ENCODE measurements at regions not wholly inside any gene's neighbourhood (a gene's known extent, or its start where the extent isn't known, plus 50 kb on each side); places are given as distances from the start of the nearest gene placed in this dataset.

- H3K9me3 Mint-ChIP-seq, result no peaks in the 10 kb centered on the region
- H3K27me3 Mint-ChIP-seq (ENCODE audit: low read depth), result no peaks in the 10 kb centered on the region
- no peaks in the 10 kb centered on the region for H3K36me3 Mint-ChIP-seq (ENCODE audit: low read depth)
- H3K4me3 Mint-ChIP-seq, result no peak overlapping the region
- DNase-seq (ENCODE audit: low spot score), result no peak
- no peak overlapping the region for H3K27ac Mint-ChIP-seq
- H3K4me1 Mint-ChIP-seq (ENCODE audit: low read depth), result no peaks in the 10 kb centered on the region
These were observed 86.8 kb downstream of the NPTX2 start for GRCh38 chr7:98703916-98704315.

DNA sequence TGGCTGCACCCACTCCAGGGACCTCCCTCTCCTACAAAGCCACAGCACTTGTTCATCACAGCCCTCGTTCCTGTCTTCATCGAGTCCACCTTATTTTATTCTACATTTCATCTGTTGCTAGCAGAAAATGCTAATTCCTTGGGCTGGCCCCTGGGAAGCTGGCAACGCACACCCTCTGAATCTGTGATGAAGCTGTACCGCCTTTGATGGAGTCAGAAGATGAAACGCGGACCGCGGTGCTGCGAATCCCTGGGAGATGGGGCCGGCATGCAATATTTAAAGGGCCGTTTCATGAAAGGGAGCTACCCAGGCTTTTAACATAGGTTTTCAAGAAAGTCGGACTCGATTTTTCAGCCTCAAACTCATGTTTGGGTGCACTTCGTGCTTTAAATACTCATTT, 88.5 kb downstream of the NPTX2 start:
- no peaks in the 10 kb centered on the region for H3K4me1 Mint-ChIP-seq (ENCODE audit: low read depth)
- H3K4me3 Mint-ChIP-seq, result no peak overlapping the region
- H3K36me3 Mint-ChIP-seq (ENCODE audit: low read depth), result no peaks in the 10 kb centered on the region
- H3K27ac Mint-ChIP-seq, result no peak overlapping the region
- DNase-seq (ENCODE audit: low spot score), result no peak
- H3K27me3 Mint-ChIP-seq (ENCODE audit: low read depth), result no peaks in the 10 kb centered on the region
- no peaks in the 10 kb centered on the region for H3K9me3 Mint-ChIP-seq

DNA sequence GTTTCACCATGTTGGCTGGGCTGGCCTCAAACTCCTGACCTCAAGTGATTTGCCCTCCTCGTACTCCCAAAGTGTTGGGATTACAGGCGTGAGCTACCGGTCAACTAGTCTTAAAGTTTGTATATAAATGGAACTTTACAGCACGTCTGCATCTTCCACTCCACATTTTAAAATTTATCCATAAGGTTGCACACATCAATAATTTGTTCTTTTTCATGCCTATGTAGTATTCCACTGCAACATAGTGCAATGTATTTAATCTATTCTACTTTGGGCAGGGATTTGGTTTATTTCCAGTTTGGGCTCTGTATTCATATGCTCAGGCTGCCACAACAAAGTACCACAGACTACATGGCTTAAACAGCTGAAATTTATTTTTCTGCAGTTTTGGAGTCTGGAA, 90.0 kb downstream of the NPTX2 start:
- Mint-ChIP-seq H3K4me3 (no peak overlapping the region), H3K4me1 (ENCODE audit: low read depth) (no peaks in the 10 kb centered on the region), H3K27ac (no peak overlapping the region), H3K9me3 (no peaks in the 10 kb centered on the region), H3K36me3 (ENCODE audit: low read depth) (no peaks in the 10 kb centered on the region), H3K27me3 (ENCODE audit: low read depth) (no peaks in the 10 kb centered on the region)
- DNase-seq (ENCODE audit: low spot score), result no peak

- DNase-seq (ENCODE audit: low spot score), result no peak
- no peak overlapping the region for H3K27ac Mint-ChIP-seq
- H3K36me3 Mint-ChIP-seq (ENCODE audit: low read depth), result no peaks in the 10 kb centered on the region
- no peaks in the 10 kb centered on the region for H3K27me3 Mint-ChIP-seq (ENCODE audit: low read depth)
- H3K4me3 Mint-ChIP-seq, result no peak overlapping the region
- no peaks in the 10 kb centered on the region for H3K9me3 Mint-ChIP-seq
- no peaks in the 10 kb centered on the region for H3K4me1 Mint-ChIP-seq (ENCODE audit: low read depth)
These were observed 94.9 kb downstream of the NPTX2 start for GRCh38 chr7:98711945-98712344.

- Mint-ChIP-seq H3K9me3 (no peaks in the 10 kb centered on the region), H3K27ac (no peak overlapping the region), H3K4me1 (ENCODE audit: low read depth) (no peaks in the 10 kb centered on the region), H3K36me3 (ENCODE audit: low read depth) (no peaks in the 10 kb centered on the region), H3K27me3 (ENCODE audit: low read depth) (no peaks in the 10 kb centered on the region), H3K4me3 (no peak overlapping the region)
- no peak for DNase-seq (ENCODE audit: low spot score)
These were observed 96.2 kb downstream of the NPTX2 start for GRCh38 chr7:98713165-98713810.

GRCh38 chr7:98719396-98719795, 102.3 kb downstream of the NPTX2 start:
- Mint-ChIP-seq H3K27ac (no peak overlapping the region), H3K4me3 (no peak overlapping the region), H3K9me3 (no peaks in the 10 kb centered on the region), H3K27me3 (ENCODE audit: low read depth) (no peaks in the 10 kb centered on the region), H3K4me1 (ENCODE audit: low read depth) (no peaks in the 10 kb centered on the region), H3K36me3 (ENCODE audit: low read depth) (no peaks in the 10 kb centered on the region)
- DNase-seq (ENCODE audit: low spot score), result no peak

GRCh38 chr7:98722402-98722801, 105.3 kb downstream of the NPTX2 start:
- no peak for DNase-seq (ENCODE audit: low spot score)
- no peak overlapping the region for H3K27ac Mint-ChIP-seq
- H3K9me3 Mint-ChIP-seq, result no peaks in the 10 kb centered on the region
- H3K4me1 Mint-ChIP-seq (ENCODE audit: low read depth), result no peaks in the 10 kb centered on the region
- H3K27me3 Mint-ChIP-seq (ENCODE audit: low read depth), result no peaks in the 10 kb centered on the region
- no peaks in the 10 kb centered on the region for H3K36me3 Mint-ChIP-seq (ENCODE audit: low read depth)
- H3K4me3 Mint-ChIP-seq, result no peak overlapping the region

DNA sequence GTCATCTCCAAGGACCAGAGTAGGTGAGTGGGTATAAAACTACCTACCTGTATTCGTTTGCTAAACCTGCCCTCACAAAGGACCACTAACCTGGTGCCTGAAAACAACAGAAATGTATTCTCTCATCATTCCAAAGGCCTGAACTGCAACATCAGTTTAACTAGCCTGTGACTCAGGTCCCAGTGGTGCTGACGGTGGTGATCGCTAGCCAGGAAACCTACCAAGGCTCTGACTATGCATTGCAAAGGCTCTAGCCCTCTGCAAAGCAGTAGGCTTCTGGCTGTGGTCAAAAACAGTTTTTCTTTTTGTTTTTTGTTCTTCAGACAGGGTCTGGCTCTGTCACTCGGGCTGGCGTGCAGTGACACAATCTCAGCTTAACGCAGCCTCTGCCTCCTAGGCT, 107.5 kb downstream of the NPTX2 start:
- H3K9me3 Mint-ChIP-seq, result no peaks in the 10 kb centered on the region
- H3K27ac Mint-ChIP-seq, result no peak overlapping the region
- H3K4me1 Mint-ChIP-seq (ENCODE audit: low read depth), result no peaks in the 10 kb centered on the region
- DNase-seq (ENCODE audit: low spot score), result no peak
- no peaks in the 10 kb centered on the region for H3K36me3 Mint-ChIP-seq (ENCODE audit: low read depth)
- no peaks in the 10 kb centered on the region for H3K27me3 Mint-ChIP-seq (ENCODE audit: low read depth)
- no peak overlapping the region for H3K4me3 Mint-ChIP-seq

- H3K27me3 Mint-ChIP-seq (ENCODE audit: low read depth), result no peaks in the 10 kb centered on the region
These were observed 110.1 kb downstream of the NPTX2 start for GRCh38 chr7:98727146-98727709.

GRCh38 chr7:98728555-98728954, 111.5 kb downstream of the NPTX2 start:
- Mint-ChIP-seq H3K27ac (no peak overlapping the region), H3K9me3 (no peaks in the 10 kb centered on the region), H3K27me3 (ENCODE audit: low read depth) (no peaks in the 10 kb centered on the region), H3K4me1 (ENCODE audit: low read depth) (no peaks in the 10 kb centered on the region), H3K36me3 (ENCODE audit: low read depth) (no peaks in the 10 kb centered on the region), H3K4me3 (no peak overlapping the region)
- DNase-seq (ENCODE audit: low spot score), result no peak

More at GRCh38 chr7:98727146-98727709, 110.1 kb downstream of the NPTX2 start:
- Mint-ChIP-seq H3K4me1 (ENCODE audit: low read depth) (no peaks in the 10 kb centered on the region), H3K36me3 (ENCODE audit: low read depth) (no peaks in the 10 kb centered on the region), H3K27ac (no peak overlapping the region), H3K9me3 (no peaks in the 10 kb centered on the region), H3K4me3 (no peak overlapping the region)
- no peak for DNase-seq (ENCODE audit: low spot score)

- no peak overlapping the region for H3K27ac Mint-ChIP-seq
- H3K4me3 Mint-ChIP-seq, result no peak overlapping the region
- H3K4me1 Mint-ChIP-seq (ENCODE audit: low read depth), result no peaks in the 10 kb centered on the region
These were observed 112.0 kb downstream of the NPTX2 start for GRCh38 chr7:98729121-98729520.

DNA sequence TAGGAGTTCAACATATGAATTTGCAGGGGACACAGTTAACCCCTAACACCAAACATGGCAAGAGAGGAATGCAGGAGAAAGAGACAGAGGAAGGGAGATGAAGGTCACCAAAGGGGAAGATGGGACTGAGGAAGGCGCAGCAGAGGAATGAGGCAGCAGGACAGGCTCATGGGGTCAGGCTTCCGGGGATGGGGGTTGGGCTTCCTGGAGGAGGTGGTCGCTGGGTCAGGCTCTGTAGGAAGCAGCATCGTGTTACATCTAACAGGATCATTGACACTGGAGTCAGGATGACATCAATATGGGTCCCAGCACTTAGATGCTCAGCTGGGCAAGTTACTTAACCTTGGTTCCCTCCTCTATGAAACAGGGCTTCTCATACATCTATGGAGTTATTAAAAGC, 113.2 kb downstream of the NPTX2 start:
- Mint-ChIP-seq H3K4me1 (ENCODE audit: low read depth) (no peaks in the 10 kb centered on the region), H3K27ac (no peak overlapping the region), H3K4me3 (no peak overlapping the region), H3K9me3 (no peaks in the 10 kb centered on the region), H3K36me3 (ENCODE audit: low read depth) (no peaks in the 10 kb centered on the region), H3K27me3 (ENCODE audit: low read depth) (no peaks in the 10 kb centered on the region)
- no peak for DNase-seq (ENCODE audit: low spot score)

More at GRCh38 chr7:98729121-98729520, 112.0 kb downstream of the NPTX2 start:
- Mint-ChIP-seq H3K9me3 (no peaks in the 10 kb centered on the region), H3K36me3 (ENCODE audit: low read depth) (no peaks in the 10 kb centered on the region), H3K27me3 (ENCODE audit: low read depth) (no peaks in the 10 kb centered on the region)
- no peak for DNase-seq (ENCODE audit: low spot score)

- Mint-ChIP-seq H3K4me1 (ENCODE audit: low read depth) (no peaks in the 10 kb centered on the region), H3K9me3 (no peaks in the 10 kb centered on the region), H3K27ac (no peak overlapping the region), H3K27me3 (ENCODE audit: low read depth) (no peaks in the 10 kb centered on the region), H3K4me3 (no peak overlapping the region), H3K36me3 (ENCODE audit: low read depth) (no peaks in the 10 kb centered on the region)
- no peak for DNase-seq (ENCODE audit: low spot score)
These were observed 114.6 kb downstream of the NPTX2 start for GRCh38 chr7:98731651-98732050.

DNA sequence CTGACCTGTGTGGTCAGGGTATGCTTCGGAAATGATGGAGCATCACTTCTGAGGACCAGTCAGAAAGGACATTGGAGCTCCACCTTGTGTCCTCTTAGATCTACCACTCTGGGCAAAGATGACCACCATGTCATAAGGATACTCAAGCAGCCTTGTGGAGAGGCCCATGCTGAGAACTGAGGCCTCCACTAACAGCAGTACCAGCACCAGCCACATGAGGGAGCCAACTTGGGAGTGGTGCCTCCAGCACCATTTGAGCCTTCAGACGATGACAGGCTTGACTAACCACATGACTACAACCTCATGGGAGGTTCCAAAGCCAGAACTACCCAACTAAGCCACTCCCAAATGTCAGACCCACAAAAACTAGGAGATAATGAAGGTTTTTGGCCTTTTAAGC, 116.0 kb downstream of the NPTX2 start:
- Mint-ChIP-seq H3K27me3 (ENCODE audit: low read depth) (no peaks in the 10 kb centered on the region), H3K4me3 (no peak overlapping the region), H3K27ac (no peak overlapping the region), H3K4me1 (ENCODE audit: low read depth) (no peaks in the 10 kb centered on the region), H3K36me3 (ENCODE audit: low read depth) (no peaks in the 10 kb centered on the region), H3K9me3 (no peaks in the 10 kb centered on the region)
- DNase-seq (ENCODE audit: low spot score), result peak; percentile 23

- no peaks in the 10 kb centered on the region for H3K36me3 Mint-ChIP-seq (ENCODE audit: low read depth)
- no peak for DNase-seq (ENCODE audit: low spot score)
- no peaks in the 10 kb centered on the region for H3K4me1 Mint-ChIP-seq (ENCODE audit: low read depth)
- H3K9me3 Mint-ChIP-seq, result no peaks in the 10 kb centered on the region
- no peak overlapping the region for H3K27ac Mint-ChIP-seq
- H3K4me3 Mint-ChIP-seq, result no peak overlapping the region
- no peaks in the 10 kb centered on the region for H3K27me3 Mint-ChIP-seq (ENCODE audit: low read depth)
These were observed 118.7 kb downstream of the NPTX2 start for GRCh38 chr7:98735801-98736200.
